GM21367 (cell line): ENCODE measurements at regions not wholly inside any gene's neighbourhood (a gene's known extent, or its start where the extent isn't known, plus 50 kb on each side); places are given as distances from the start of the nearest gene placed in this dataset.
"Not testable (repeated sequence)": the region's sequence is repeated elsewhere in the genome, so short reads cannot be mapped to it uniquely, and the experiment has no call there.

Source experiments
- ATAC-seq: cut with Tn5 transposase; IDR thresholded peaks from one replicate; pipeline ENCODE4 v1.9.1; 2021; ENCODE audit not compliant: unreplicated experiment

DNA sequence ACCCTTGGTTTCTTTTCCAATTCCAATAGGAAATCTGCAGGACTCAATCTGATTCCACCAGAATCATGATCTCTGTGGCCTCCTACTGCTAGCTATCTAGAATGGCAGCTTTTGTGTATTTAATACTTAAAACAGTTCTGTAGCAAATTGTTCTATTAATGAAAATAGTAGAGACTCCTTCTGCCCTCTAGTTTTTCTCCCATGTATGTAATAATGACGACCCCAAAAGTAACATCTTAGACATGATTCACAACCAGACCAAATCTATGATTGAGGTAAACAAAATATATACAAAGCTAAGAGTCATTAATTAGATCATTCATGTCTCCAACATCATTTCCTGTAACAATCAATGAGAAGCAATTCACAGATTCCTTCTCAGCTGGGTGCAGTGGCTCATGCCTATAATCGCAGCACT, 259.1 kb upstream of the MKLN1 start:
- ATAC-seq: no peak

DNA sequence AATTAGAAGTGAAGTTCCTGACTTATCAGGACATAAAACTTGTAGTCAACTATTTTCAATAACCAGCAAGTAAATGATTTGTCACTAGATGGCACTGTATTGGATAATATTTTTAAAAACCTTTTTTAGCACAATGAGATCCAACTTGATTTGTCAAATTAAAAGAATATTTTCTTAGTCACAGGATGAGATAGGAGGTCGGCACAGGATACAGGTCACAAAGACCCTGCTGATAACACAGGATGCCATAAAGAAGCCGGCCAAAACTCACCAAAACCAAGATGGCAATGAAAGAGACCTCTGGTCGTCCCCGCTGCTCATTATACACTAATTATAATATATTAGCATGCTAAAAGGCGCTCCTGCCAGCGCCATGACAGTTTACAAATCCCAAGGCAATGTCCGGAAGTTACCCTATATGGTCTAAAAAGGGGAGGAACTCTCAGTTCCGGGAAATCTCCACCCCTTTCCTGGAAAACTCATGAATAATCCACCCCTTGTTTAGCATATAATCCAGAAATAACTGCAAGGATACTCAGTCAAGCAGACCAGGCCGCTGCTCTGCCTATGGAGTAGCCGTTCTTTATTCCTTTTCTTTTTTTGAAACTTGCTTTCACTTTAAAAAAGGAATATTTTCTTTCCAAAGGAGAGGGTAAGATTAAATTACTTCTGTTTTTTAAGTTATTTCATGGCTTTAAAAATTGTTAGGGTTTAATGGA, 255.7 kb upstream of the MKLN1 start:
- no peak for ATAC-seq

DNA sequence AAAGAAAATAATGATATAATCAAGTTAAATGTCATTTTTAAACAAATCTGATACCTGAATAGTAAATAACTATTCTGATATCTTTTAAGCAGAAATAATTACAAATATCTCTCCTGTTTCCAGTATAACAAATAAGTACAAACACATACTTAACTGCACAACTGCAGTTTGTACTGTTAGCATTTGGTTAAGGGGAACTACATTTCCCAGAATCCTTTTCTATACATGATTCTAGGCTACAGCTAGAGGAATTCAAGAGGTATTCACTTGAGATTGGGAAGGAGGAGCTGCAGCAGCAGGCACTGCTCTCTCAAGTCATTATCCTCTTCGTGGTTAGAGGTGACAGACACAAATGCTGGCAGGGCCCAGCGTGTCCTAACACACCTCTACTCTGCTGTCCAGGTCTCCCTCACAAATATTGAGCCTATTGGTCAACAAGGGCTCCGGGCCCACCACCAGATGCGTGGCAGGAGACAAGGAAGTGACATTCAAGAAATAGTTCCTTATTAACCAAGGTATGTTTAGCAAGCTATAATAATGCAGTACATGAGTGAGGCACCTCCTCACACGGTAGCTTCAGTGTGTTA, 255.1 kb upstream of the MKLN1 start:
- no peak for ATAC-seq

- ATAC-seq: no peak
Observed at GRCh38 chr7:131074043-131074442, 253.6 kb upstream of the MKLN1 start.

GRCh38 chr7:131074585-131074984, 253.1 kb upstream of the MKLN1 start:
- no peak for ATAC-seq

GRCh38 chr7:131075406-131075805, 252.3 kb upstream of the MKLN1 start:
- no peak for ATAC-seq

GRCh38 chr7:131076032-131076431, 251.6 kb upstream of the MKLN1 start:
- ATAC-seq: no peak

DNA sequence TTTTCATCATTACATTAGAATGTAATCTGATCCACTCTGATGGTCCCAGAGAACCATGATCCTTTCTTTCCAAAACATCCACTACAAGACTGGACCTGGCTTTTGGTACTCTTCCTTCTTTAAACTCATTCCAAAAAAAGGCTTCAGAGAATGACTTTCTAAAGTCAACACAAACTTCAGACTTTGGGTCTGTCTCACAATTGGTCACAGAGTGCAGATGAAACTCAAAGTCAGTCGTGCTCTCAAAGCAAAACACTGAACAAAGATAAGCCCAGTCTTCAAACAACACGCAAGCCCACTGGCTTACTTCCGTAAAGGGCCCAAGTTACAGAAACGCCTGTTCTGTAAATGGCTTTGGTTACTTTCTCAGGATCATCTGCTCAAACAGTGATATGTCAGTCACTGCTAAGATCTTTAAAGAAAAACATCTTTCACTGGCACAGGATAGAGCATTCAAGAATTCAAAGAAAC, 250.9 kb upstream of the MKLN1 start:
- ATAC-seq: no peak

DNA sequence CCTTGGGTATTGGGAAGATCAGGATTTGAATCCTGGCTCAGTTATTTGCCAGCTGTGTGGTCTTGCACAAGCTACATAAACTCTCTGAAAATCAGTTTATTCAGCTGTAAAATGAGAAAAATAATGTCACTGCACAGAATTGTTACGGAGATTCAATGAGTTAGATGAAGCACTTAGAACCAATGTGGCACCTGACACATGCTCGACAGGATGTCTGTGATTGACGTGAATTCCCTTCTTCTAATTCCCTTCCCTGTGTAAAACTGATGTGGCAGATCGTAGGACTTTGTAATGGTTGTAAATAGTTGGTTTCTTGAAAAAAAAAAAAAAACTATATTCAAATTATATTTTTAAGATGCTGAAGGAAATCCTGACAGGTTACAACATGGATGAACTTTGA, 249.9 kb upstream of the MKLN1 start:
- no peak for ATAC-seq

- ATAC-seq: no peak
Observed at GRCh38 chr7:131080754-131081153, 246.9 kb upstream of the MKLN1 start.

DNA sequence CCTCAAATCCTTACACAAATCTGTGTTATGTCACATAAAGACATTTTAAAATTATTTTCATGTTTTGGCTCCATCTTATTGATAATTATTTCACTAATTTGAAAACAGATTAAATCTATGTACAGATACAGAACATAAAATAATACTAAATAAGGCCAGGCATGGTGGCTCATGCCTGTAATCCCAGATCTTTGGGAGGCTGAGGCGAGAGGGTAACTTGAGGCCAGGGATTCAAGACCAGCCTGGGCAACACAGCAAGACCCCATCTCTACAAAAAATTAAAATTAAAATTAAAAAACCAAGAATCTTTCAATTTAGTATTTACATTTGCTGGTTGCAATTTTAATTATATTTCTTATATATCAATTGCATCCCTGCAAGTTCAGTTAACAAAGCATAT, 246.4 kb upstream of the MKLN1 start:
- ATAC-seq: no peak

DNA sequence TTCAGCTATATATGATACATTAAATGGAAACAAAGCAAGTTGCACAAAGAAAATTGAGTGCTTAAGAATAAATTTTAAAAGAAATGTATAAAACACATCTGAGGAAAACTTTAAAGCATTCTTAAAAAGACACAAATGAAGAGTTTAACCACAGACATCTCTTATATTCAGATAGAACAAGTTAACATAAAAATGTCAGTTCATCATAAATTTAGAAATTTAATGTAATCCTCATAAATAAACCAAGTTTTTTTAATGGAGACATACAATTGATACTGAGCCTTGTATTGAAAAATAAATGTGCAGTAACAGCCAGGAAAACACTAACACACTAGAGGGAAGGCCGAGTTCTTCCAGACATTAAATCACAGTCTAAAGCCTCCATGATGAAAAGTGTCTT, 243.9 kb upstream of the MKLN1 start:
- no peak for ATAC-seq

- ATAC-seq: not testable (repeated sequence)
Observed at GRCh38 chr7:131084336-131084735, 243.3 kb upstream of the MKLN1 start.

GRCh38 chr7:131087756-131088658, 239.7 kb upstream of the MKLN1 start:
- no peak for ATAC-seq

GRCh38 chr7:131090188-131090587, 237.5 kb upstream of the MKLN1 start:
- ATAC-seq: no peak

GRCh38 chr7:131090886-131091692, 236.6 kb upstream of the MKLN1 start:
- no peak for ATAC-seq

DNA sequence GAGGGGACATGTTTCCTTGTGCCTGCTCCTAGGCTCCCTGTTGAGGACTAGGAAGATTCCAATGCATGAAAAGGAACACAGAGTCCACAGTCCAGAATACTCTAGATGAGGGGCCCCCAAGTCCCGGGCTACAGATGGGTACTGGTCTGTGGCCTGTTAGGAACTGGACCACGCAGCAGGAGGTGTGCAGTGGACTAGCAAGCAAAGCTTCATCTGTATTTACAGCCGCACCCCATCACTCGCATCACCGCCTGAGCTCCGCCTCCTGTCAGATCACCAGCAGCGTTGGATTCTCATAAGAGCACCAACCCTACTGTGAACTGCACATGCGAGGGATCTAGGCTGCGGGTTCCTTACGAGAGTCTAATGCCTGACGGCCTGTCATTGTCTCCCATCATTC, 233.0 kb upstream of the MKLN1 start:
- ATAC-seq: no peak

- no peak for ATAC-seq
Observed at GRCh38 chr7:131095346-131095745, 232.3 kb upstream of the MKLN1 start.

DNA sequence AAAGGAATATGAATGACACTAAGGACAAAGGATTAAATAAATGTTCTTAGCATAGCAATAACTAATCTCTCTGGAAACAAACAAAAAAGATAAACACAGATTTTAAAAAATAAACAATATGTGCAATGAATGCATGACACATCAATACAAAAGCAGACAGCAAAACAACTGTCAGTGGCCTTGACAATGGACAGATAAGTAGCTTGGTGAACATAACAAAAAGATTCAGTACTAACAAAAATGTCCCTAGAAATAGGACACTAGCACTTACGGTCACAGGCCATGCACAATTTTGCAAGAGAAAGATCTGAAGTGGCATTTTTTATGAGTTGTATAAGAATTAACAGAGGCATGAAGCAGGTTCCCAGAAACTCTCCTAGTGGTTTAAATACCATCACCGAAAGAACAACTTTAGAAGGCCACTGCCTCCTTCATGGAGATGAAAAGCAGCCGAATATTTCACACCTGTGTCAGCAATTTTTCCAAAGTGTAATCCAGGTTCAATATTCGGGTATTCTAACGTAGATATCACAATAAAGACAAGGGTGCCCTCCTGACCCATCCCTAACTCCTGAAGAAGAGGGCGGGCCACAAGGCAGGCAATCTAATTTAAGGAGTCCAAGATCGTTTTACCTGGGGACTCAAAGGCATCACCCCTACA, 231.3 kb upstream of the MKLN1 start:
- ATAC-seq: no peak

DNA sequence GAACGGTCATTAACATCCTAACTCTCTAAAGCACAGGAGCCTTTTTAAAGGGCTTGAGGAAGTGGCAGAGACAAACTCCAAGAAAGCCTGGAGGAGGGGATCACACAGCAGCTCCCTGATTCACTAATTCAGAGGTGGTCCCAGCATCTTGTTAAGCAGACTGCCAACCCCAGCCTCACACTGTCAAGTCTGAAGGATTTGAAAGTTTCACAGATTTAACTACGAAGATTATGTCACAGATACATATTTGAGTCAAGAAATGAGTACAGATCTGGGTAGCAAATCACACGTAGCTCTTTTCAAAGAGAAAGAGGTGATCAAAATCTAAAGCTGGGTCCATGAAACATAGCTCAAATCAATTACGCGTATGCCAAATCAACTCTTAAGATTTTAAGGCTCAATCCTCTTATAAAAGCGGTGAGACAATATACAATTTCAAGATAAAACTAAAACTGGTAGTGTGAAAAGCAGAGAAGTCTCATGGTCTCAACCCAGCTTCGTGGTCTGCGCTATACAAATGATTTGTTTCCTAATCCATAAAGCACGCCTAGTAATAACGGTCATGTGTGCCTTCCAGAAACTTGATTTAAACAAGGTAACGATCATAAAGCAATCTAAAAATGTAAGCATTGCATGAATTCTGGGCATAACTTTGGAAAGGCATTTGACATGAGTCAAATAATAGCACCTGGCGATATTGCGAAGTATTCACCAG, 229.9 kb upstream of the MKLN1 start:
- ATAC-seq: no peak
